ENCODE measurements at regions not wholly inside any gene's neighbourhood (a gene's known extent, or its start where the extent isn't known, plus 50 kb on each side); places are given as distances from the start of the nearest gene placed in this dataset.

DNA sequence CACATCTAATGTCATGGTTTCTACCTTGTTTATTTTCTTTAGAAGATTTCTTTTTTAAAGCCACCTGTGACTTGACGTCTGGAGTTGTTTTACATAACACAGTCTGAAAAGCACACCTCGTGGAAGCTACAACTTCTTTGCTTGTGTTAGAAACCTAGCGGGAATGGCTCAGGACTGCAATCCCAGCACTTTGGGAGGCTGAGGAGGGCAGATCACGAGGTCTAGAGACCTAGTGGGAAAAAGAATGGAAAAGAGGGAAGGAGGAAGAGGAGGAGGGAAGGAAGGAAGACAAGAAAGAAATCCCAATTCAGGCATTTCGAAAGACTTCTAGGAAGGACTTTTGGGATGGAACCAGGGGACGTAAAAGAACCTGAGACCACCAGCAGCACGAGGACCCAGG lies 146.3 kb upstream of the CELF2 start:
- ATAC-seq (replicated peaks in 1 of 4) (no peak), DNase-seq (no peak)
- H3K27ac Mint-ChIP-seq, result no peak overlapping the region
- no peaks in the 10 kb centered on the region for H3K36me3 Mint-ChIP-seq
- ChIA-PET POLR2A (no interaction called here), CTCF (no interaction called here)
- H3K9me3 Mint-ChIP-seq, result no peaks in the 10 kb centered on the region
- peaks cover 0 to 11% of the 10 kb centered on the region in 2 experiments for H3K27me3 ChIP-seq (replicated peaks in 1 of 2; ENCODE audit: control insufficient read depth in 2 of 2, extremely low read depth in 1 of 2, insufficient read depth in 2 of 2, low read length in 1 of 2)
- H3K4me3 ChIP-seq (ENCODE audit: control insufficient read depth in 1 of 2, extremely low read depth in 1 of 2, low read length in 1 of 2), result no peak overlapping the region
- no peak overlapping the region for H3K27ac ChIP-seq (ENCODE audit: low read length)
- H3K4me1 ChIP-seq (ENCODE audit: control insufficient read depth in 1 of 2, extremely low read depth in 1 of 2, insufficient read depth in 2 of 2, low read length in 2 of 2), result no peaks in the 10 kb centered on the region
- H3K4me3 Mint-ChIP-seq, result no peak overlapping the region
- H3K9me3 ChIP-seq, result no peaks in the 10 kb centered on the region
- H3K27me3 Mint-ChIP-seq, result peaks cover 22 to 31% of the 10 kb centered on the region in 2 donors
- WGBS (ENCODE audit: insufficient coverage), result 89% methylated on average over 7 of the region's 7 CpGs
- no peaks in the 10 kb centered on the region for H3K36me3 ChIP-seq (ENCODE audit: control insufficient read depth in 2 of 2, extremely low read depth in 1 of 2, insufficient read depth in 1 of 2, low read length in 1 of 2)
- no peaks in the 10 kb centered on the region for H3K4me1 Mint-ChIP-seq

DNA sequence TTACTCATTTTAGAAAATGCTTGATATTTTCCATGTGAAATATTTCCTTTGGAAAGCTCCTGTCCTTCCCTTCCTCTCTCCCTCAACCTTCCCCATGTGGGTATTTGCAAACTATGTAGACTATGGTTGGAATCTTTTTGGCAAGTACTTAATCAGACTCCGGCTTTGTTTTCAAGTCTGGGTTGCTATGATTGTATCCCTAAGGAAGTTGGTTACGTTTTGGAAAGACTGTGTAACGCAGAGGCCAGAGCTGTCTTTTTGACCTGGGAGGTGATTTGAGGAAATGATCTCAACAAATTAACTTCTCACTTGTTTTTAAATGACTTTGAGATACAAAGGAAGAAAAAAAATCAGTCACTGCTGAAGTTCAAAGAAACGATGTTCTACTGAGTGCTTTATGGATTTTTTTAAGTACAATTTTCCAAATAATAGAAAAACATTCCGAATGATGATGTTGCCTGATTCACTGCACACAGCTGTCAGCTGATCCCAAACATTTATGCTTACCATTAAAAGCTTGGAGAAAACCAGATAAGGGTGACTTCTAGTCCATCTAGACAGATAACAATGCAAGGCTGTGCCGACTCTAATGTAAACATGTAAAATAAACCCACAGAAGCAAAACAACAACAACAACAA lies 145.5 kb upstream of the CELF2 start:
- H3K4me3 Mint-ChIP-seq, result no peak overlapping the region
- POLR2A ChIA-PET, result no interaction called here
- Histone ChIP-seq H3K4me3 (ENCODE audit: control insufficient read depth in 1 of 2, extremely low read depth in 1 of 2, low read length in 1 of 2) (no peak overlapping the region), H3K36me3 (ENCODE audit: control insufficient read depth in 2 of 2, extremely low read depth in 1 of 2, insufficient read depth in 1 of 2, low read length in 1 of 2) (no peaks in the 10 kb centered on the region), H3K4me1 (ENCODE audit: control insufficient read depth in 1 of 2, extremely low read depth in 1 of 2, insufficient read depth in 2 of 2, low read length in 2 of 2) (no peaks in the 10 kb centered on the region), H3K27ac (ENCODE audit: low read length) (no peak overlapping the region), H3K9me3 (no peaks in the 10 kb centered on the region), H3K27me3 (replicated peaks in 1 of 2; ENCODE audit: control insufficient read depth in 2 of 2, extremely low read depth in 1 of 2, insufficient read depth in 2 of 2, low read length in 1 of 2) (peaks cover 0 to 11% of the 10 kb centered on the region in 2 experiments)
- WGBS (ENCODE audit: insufficient coverage), result no CpG with 5 or more reads among the region's 6 CpGs
- CTCF ChIA-PET, result no interaction called here
- no peaks in the 10 kb centered on the region for H3K4me1 Mint-ChIP-seq
- H3K27ac Mint-ChIP-seq, result no peak overlapping the region
- peaks cover 22 to 39% of the 10 kb centered on the region in 2 donors for H3K27me3 Mint-ChIP-seq
- ATAC-seq (replicated peaks in 1 of 4) (no peak), DNase-seq (no peak)
- no peaks in the 10 kb centered on the region for H3K9me3 Mint-ChIP-seq
- no peaks in the 10 kb centered on the region for H3K36me3 Mint-ChIP-seq

- no peak overlapping the region for H3K4me3 ChIP-seq (ENCODE audit: control insufficient read depth in 1 of 2, extremely low read depth in 1 of 2, low read length in 1 of 2)
- DNase-seq, result no peak
- no peaks in the 10 kb centered on the region for H3K36me3 ChIP-seq (ENCODE audit: control insufficient read depth in 2 of 2, extremely low read depth in 1 of 2, insufficient read depth in 1 of 2, low read length in 1 of 2)
- H3K4me1 Mint-ChIP-seq, result no peaks in the 10 kb centered on the region
- no peak for ATAC-seq (replicated peaks in 1 of 4)
- H3K27me3 ChIP-seq (replicated peaks in 1 of 2; ENCODE audit: control insufficient read depth in 2 of 2, extremely low read depth in 1 of 2, insufficient read depth in 2 of 2, low read length in 1 of 2), result peaks cover 0 to 11% of the 10 kb centered on the region in 2 experiments
- H3K9me3 Mint-ChIP-seq, result no peaks in the 10 kb centered on the region
- no peaks in the 10 kb centered on the region for H3K36me3 Mint-ChIP-seq
- H3K27ac ChIP-seq (ENCODE audit: low read length), result no peak overlapping the region
- H3K4me3 Mint-ChIP-seq, result no peak overlapping the region
- POLR2A ChIA-PET, result no interaction called here
- H3K4me1 ChIP-seq (ENCODE audit: control insufficient read depth in 1 of 2, extremely low read depth in 1 of 2, insufficient read depth in 2 of 2, low read length in 2 of 2), result no peaks in the 10 kb centered on the region
- CTCF ChIA-PET, result no interaction called here
- no peaks in the 10 kb centered on the region for H3K9me3 ChIP-seq
- no peak overlapping the region for H3K27ac Mint-ChIP-seq
- peaks cover 22 to 40% of the 10 kb centered on the region in 2 donors for H3K27me3 Mint-ChIP-seq
- WGBS (ENCODE audit: insufficient coverage), result no CpG with 5 or more reads among the region's 2 CpGs
Observed at GRCh38 chr10:10872764-10873163, 144.9 kb upstream of the CELF2 start.

- Mint-ChIP-seq H3K4me1 (no peaks in the 10 kb centered on the region), H3K36me3 (no peaks in the 10 kb centered on the region), H3K27me3 (peaks cover 22 to 40% of the 10 kb centered on the region in 2 donors), H3K4me3 (no peak overlapping the region), H3K27ac (no peak overlapping the region), H3K9me3 (no peaks in the 10 kb centered on the region)
- Histone ChIP-seq H3K27ac (ENCODE audit: low read length) (no peak overlapping the region), H3K4me3 (ENCODE audit: control insufficient read depth in 1 of 2, extremely low read depth in 1 of 2, low read length in 1 of 2) (no peak overlapping the region), H3K9me3 (no peaks in the 10 kb centered on the region), H3K36me3 (ENCODE audit: control insufficient read depth in 2 of 2, extremely low read depth in 1 of 2, insufficient read depth in 1 of 2, low read length in 1 of 2) (no peaks in the 10 kb centered on the region), H3K4me1 (ENCODE audit: control insufficient read depth in 1 of 2, extremely low read depth in 1 of 2, insufficient read depth in 2 of 2, low read length in 2 of 2) (no peaks in the 10 kb centered on the region), H3K27me3 (replicated peaks in 1 of 2; ENCODE audit: control insufficient read depth in 2 of 2, extremely low read depth in 1 of 2, insufficient read depth in 2 of 2, low read length in 1 of 2) (peaks cover 0 to 11% of the 10 kb centered on the region in 2 experiments)
- no CpG with 5 or more reads among the region's 4 CpGs for WGBS (ENCODE audit: insufficient coverage)
- ATAC-seq (replicated peaks in 1 of 4), result no peak
- ChIA-PET POLR2A (no interaction called here), CTCF (no interaction called here)
- DNase-seq, result no peak
Observed at GRCh38 chr10:10873289-10873688, 144.4 kb upstream of the CELF2 start.

GRCh38 chr10:10873915-10874314 lies 143.8 kb upstream of the CELF2 start:
- no peak overlapping the region for H3K27ac Mint-ChIP-seq
- no peak overlapping the region for H3K4me3 Mint-ChIP-seq
- no peaks in the 10 kb centered on the region for H3K9me3 ChIP-seq
- no peak overlapping the region for H3K27ac ChIP-seq (ENCODE audit: low read length)
- H3K4me1 ChIP-seq (ENCODE audit: control insufficient read depth in 1 of 2, extremely low read depth in 1 of 2, insufficient read depth in 2 of 2, low read length in 2 of 2), result no peaks in the 10 kb centered on the region
- peaks cover 0 to 11% of the 10 kb centered on the region in 2 experiments for H3K27me3 ChIP-seq (replicated peaks in 1 of 2; ENCODE audit: control insufficient read depth in 2 of 2, extremely low read depth in 1 of 2, insufficient read depth in 2 of 2, low read length in 1 of 2)
- CTCF ChIA-PET, result no interaction called here
- no peak for ATAC-seq (replicated peaks in 1 of 4)
- POLR2A ChIA-PET, result no interaction called here
- no peaks in the 10 kb centered on the region for H3K4me1 Mint-ChIP-seq
- no peaks in the 10 kb centered on the region for H3K9me3 Mint-ChIP-seq
- no CpG with 5 or more reads among the region's 3 CpGs for WGBS (ENCODE audit: insufficient coverage)
- no peak for DNase-seq
- no peak overlapping the region for H3K4me3 ChIP-seq (ENCODE audit: control insufficient read depth in 1 of 2, extremely low read depth in 1 of 2, low read length in 1 of 2)
- no peaks in the 10 kb centered on the region for H3K36me3 ChIP-seq (ENCODE audit: control insufficient read depth in 2 of 2, extremely low read depth in 1 of 2, insufficient read depth in 1 of 2, low read length in 1 of 2)
- H3K36me3 Mint-ChIP-seq, result no peaks in the 10 kb centered on the region
- H3K27me3 Mint-ChIP-seq, result peaks cover 22 to 41% of the 10 kb centered on the region in 2 donors

GRCh38 chr10:10878963-10879362 lies 138.7 kb upstream of the CELF2 start:
- WGBS (ENCODE audit: insufficient coverage), result 84% methylated on average over 2 of the region's 6 CpGs
- no peaks in the 10 kb centered on the region for H3K9me3 ChIP-seq
- no peaks in the 10 kb centered on the region for H3K36me3 ChIP-seq (ENCODE audit: control insufficient read depth in 2 of 2, extremely low read depth in 1 of 2, insufficient read depth in 1 of 2, low read length in 1 of 2)
- Mint-ChIP-seq H3K27me3 (peaks cover 8 to 23% of the 10 kb centered on the region in 2 donors), H3K27ac (no peak overlapping the region), H3K9me3 (no peaks in the 10 kb centered on the region), H3K36me3 (no peaks in the 10 kb centered on the region), H3K4me1 (no peaks in the 10 kb centered on the region), H3K4me3 (no peak overlapping the region)
- H3K4me3 ChIP-seq (ENCODE audit: control insufficient read depth in 1 of 2, extremely low read depth in 1 of 2, low read length in 1 of 2), result no peak overlapping the region
- no peaks in the 10 kb centered on the region for H3K4me1 ChIP-seq (ENCODE audit: control insufficient read depth in 1 of 2, extremely low read depth in 1 of 2, insufficient read depth in 2 of 2, low read length in 2 of 2)
- no peak overlapping the region for H3K27ac ChIP-seq (ENCODE audit: low read length)
- no peak for ATAC-seq (replicated peaks in 1 of 4)
- H3K27me3 ChIP-seq (replicated peaks in 1 of 2; ENCODE audit: control insufficient read depth in 2 of 2, extremely low read depth in 1 of 2, insufficient read depth in 2 of 2, low read length in 1 of 2), result peaks cover 0 to under 1% of the 10 kb centered on the region in 2 experiments
- ChIA-PET CTCF (no interaction called here), POLR2A (no interaction called here)
- no peak for DNase-seq
